GM03348 (cell line): ENCODE measurements at regions not wholly inside any gene's neighbourhood (a gene's known extent, or its start where the extent isn't known, plus 50 kb on each side); places are given as distances from the start of the nearest gene placed in this dataset.

Experiments
- DNase-seq: peaks from one replicate; pipeline ENCODE4 v3.0.0; 2012; ENCODE audit warnings: low spot score

GRCh38 chr6:50637267-50637666 lies 76.1 kb upstream of the TFAP2D start:
- DNase-seq, result no peak

DNA sequence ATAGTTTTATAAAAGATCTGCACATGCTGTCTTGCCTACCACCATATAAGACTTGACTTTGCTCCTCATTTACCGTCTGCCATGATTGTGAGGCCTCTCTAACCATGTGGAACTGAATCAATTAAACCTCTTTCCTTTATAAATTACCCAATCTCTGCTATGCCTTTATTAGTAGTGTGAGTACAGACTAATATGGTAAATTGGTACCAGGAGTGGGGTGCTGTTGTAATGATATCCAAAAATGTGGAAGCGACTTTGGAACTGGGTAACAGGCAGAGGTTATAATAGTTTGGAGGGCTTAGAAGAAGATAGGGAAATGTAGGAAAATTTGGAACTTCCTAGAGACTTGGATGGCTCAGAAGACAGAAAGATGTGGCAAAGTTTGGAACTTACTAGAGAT lies 64.2 kb upstream of the TFAP2D start:
- no peak for DNase-seq

DNA sequence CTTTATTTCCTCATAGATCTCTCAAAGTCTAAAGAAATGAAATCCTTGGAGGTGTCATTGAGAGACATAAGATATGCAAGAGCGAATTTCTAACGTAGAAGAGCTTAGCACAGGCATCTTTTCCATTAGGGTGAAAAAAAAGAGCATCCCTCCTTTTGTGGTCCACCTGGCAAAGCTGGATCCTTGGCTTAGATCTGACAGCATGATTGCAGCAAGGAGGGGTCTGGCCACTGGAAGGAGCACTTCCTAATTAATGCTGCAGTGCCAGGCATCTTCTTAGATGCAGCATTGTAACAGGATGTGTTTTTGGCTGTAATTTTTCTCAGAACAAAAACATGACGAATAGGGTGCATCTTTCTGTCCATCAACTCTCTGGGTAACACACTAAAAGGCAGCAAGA lies 60.1 kb upstream of the TFAP2D start:
- DNase-seq, result no peak

DNA sequence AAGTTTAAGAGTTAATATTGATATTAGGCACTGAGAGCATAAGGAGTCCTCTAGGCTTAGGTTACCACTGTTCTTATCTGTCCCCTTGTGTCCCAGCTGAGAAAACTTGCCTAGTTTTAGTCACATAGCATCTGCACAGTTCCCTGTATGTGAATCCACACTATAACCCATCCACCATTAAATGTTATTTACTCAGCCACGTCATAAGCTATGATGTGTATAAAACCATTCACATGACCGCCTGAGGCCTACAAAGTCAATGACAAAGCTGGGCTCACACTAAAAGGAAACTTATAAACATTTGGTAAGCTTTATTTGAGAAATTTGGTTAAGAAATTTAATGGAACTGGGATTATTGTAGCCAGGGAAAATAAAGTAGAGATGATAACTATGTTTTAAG lies 59.2 kb upstream of the TFAP2D start:
- no peak for DNase-seq

DNA sequence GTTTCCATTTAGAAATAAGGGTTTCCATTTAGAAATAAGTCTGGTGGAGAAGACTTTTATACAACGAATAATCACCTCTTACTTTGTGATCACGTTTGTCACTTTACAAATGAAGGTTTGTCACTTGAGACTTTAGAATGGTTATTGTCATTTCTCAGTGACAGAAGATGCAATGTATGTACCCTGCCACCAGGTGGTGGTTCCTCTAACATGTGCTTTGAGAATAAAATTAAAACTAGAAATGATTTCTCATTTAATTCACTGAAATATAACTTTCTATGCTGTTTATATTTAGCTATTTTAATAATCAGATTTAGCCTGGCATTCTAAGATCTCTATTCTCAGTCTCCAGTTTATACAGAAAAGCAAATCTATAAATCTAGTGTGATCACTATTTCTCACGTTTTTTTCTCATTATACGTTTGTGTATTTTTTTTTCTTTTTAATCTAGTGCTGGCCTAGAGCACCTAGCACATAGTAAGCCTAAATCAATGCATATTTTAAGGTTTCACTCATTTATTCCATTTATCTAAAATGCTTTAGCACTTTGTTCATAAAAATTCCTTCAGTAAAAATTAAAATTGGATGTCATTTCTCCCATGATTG lies 57.4 kb upstream of the TFAP2D start:
- DNase-seq, result peak; percentile 33

DNA sequence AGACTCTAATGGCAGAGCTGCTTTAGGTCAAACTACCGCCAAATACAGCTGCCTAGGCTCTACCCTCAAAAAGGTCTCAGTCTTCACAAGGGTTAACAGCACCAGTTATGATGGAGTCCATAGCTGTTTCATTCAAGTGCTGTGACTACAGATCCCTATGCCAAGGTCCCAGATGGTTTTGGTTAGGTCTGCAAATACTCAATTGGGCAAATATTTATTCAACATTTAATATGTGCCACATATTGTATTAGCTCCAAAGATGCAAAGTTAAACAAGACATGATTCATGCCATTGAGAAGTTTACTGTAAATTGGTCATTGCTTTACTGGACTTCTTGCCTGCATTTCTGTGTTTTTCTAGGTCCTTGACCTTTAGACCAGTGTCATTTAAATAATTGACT lies 55.8 kb upstream of the TFAP2D start:
- no peak for DNase-seq

DNA sequence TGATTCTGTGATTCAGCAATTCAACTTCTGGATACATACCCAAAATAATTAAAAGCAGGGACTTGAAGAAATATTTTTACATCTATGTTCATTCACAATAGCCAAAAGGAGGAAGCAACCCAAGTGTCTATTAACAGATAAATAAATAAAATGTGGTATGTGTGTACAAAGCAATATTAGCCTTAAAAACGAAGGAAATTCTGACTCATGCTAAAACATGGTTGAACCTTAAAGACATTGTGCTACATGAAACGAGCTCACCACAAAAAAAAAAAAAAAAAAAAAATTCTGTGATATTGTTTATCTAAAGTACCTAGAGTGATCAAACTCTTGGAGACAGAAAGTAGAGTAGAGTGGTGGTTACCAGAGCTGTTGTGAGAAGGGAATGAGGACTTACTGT lies 54.8 kb upstream of the TFAP2D start:
- no peak for DNase-seq

GRCh38 chr6:50661636-50662035 lies 51.7 kb upstream of the TFAP2D start:
- DNase-seq, result no peak
